GM12878 (cell line): ENCODE measurements at regions not wholly inside any gene's neighbourhood (a gene's known extent, or its start where the extent isn't known, plus 50 kb on each side); places are given as distances from the start of the nearest gene placed in this dataset.
"Not testable (repeated sequence)": the region's sequence is repeated elsewhere in the genome, so short reads cannot be mapped to it uniquely, and the experiment has no call there.

Source experiments
- ATAC-seq: fragments of 200-7000 bp; cut with Tn5 transposase; 3 replicates; pipeline ENCODE4 v1.9.1; 2020; ENCODE audit warnings: mild to moderate bottlenecking, moderate library complexity
- BruUV-seq: library from RNA; stranded (reverse); fragments of 400-500 nt; replicated peaks from 2 replicates; lab custom pipeline; 2021; lab: Mats Ljungman, UMichigan
- CTCF ChIA-PET: fragments of 300-600 bp; sonication (Branson Sonifier 250); formaldehyde crosslinking; extraction: SDS; loops from one replicate; lab custom pipeline; 2021; ENCODE audit warnings: inconsistent platforms; lab: Yijun Ruan, JAX
- POLR2A ChIA-PET: fragments of 350-600 bp; formaldehyde crosslinking; extraction: SDS; loops from one replicate; lab custom pipeline; 2021; ENCODE audit warnings: inconsistent platforms; lab: Charles Lee
- RAD21 ChIA-PET: fragments of 300-600 bp; sonication (Branson Sonifier 250); formaldehyde crosslinking; loops from one replicate; lab custom pipeline; 2023; ENCODE audit warnings: antibody characterized with exemption; ENCODE audit not compliant: unreplicated experiment; lab: Charles Lee
- SMC1A ChIA-PET: fragments of 300-600 bp; sonication (Branson Sonifier 250); formaldehyde crosslinking; loops from one replicate; lab custom pipeline; 2023; ENCODE audit not compliant: unreplicated experiment, uncharacterized antibody; lab: Charles Lee
- DNase-seq: peaks from one replicate; pipeline ENCODE4 v3.0.0-alpha.2; 2011; ENCODE audit warnings: low read depth, low spot score
- FAIRE-seq: peaks from 3 replicates; lab custom pipeline; 2011; peaks lifted over from hg19 to GRCh38; lab: Jason Lieb, UNC
- H2AFZ ChIP-seq: 2 replicates; pipeline ENCODE4 v1.6.0; 2011; ENCODE audit warnings: low read depth, low read length, control low read depth; ENCODE audit not compliant: control insufficient read depth
- H3K27ac ChIP-seq: 2 replicates; pipeline ENCODE4 v1.5.1; 2011; ENCODE audit warnings: control low read depth; ENCODE audit not compliant: control insufficient read depth, insufficient read depth
- H3K27me3 ChIP-seq, 2 experiments: replicated peaks in 1 of 2; 2 replicates each; pipeline versions ENCODE4 v1.6.0 to v1.6.1; 2011; ENCODE audit warnings: low read length in 1 of 2; ENCODE audit not compliant: control insufficient read depth in 2 of 2, insufficient read depth in 2 of 2
- H3K36me3 ChIP-seq, 2 experiments: 2 replicates each; pipeline ENCODE4 v1.5.1; 2011; ENCODE audit warnings: low read length in 1 of 2; ENCODE audit not compliant: control insufficient read depth in 2 of 2, insufficient read depth in 2 of 2
- H3K4me1 ChIP-seq: 2 replicates; pipeline ENCODE4 v1.6.1; 2011; ENCODE audit warnings: mild to moderate bottlenecking, low read length, moderate library complexity, mixed read lengths; ENCODE audit not compliant: control insufficient read depth, insufficient read depth
- H3K4me2 ChIP-seq: 2 replicates; pipeline ENCODE4 v1.6.0; 2011; ENCODE audit warnings: control low read depth; ENCODE audit not compliant: control insufficient read depth, insufficient read depth
- H3K4me3 ChIP-seq: fragments of 200-600 bp; sonication (generic); 2 replicates; pipeline ENCODE4 v1.5.1; 2016
- H3K79me2 ChIP-seq: 2 replicates; pipeline ENCODE4 v1.6.0; 2011; ENCODE audit warnings: low read length; ENCODE audit not compliant: control insufficient read depth, insufficient read depth
- H3K9ac ChIP-seq: 2 replicates; pipeline ENCODE4 v1.8.0; 2011; ENCODE audit warnings: low read length, control low read depth, mixed read lengths; ENCODE audit not compliant: control insufficient read depth, insufficient read depth
- H3K9me3 ChIP-seq: replicated peaks from 3 replicates; pipeline ENCODE4 v1.5.1; 2011; ENCODE audit warnings: mild to moderate bottlenecking, low read length; ENCODE audit not compliant: control insufficient read depth, insufficient read depth
- H4K20me1 ChIP-seq: 2 replicates; pipeline ENCODE4 v1.6.0; 2011; ENCODE audit not compliant: control insufficient read depth, insufficient read depth
- DPF2 ChIP-seq: fragments of 450-650 bp; IDR thresholded peaks from 2 replicates; pipeline ENCODE4 v1.6.1; 2017; ENCODE audit warnings: mild to moderate bottlenecking
- KAT2A ChIP-seq: conservative IDR thresholded peaks from 2 replicates; pipeline ENCODE4 v1.6.1; 2011; ENCODE audit warnings: low read depth, low read length; ENCODE audit not compliant: control insufficient read depth
- MEF2A ChIP-seq: IDR thresholded peaks from 2 replicates; pipeline ENCODE4 v1.6.1; 2011; ENCODE audit warnings: low read depth, mild to moderate bottlenecking, low read length, moderate library complexity; ENCODE audit not compliant: insufficient read depth
- NFIC ChIP-seq: IDR thresholded peaks from 2 replicates; pipeline ENCODE4 v1.6.1; 2012; ENCODE audit warnings: low read depth, mild to moderate bottlenecking, inconsistent platforms, low read length, moderate library complexity
- RAD21 ChIP-seq: IDR thresholded peaks from 2 replicates; pipeline ENCODE4 v1.6.1; 2011; ENCODE audit warnings: mild to moderate bottlenecking, low read depth, low read length, moderate library complexity; ENCODE audit not compliant: insufficient read depth
- TAF1 ChIP-seq: IDR thresholded peaks from 2 replicates; pipeline ENCODE4 v1.6.1; 2011; ENCODE audit warnings: mild to moderate bottlenecking, low read depth, low read length, borderline replicate concordance
- TCF3 ChIP-seq: IDR thresholded peaks from 2 replicates; pipeline ENCODE4 v1.6.1; 2012; ENCODE audit warnings: low read depth, mild to moderate bottlenecking, low read length, borderline replicate concordance; ENCODE audit not compliant: insufficient read depth
- ZNF24 ChIP-seq: fragments of 450-650 bp; IDR thresholded peaks from 2 replicates; pipeline ENCODE4 v1.6.1; 2017; ENCODE audit warnings: antibody characterized with exemption, mild to moderate bottlenecking
- WGBS: methylation state at CpG from one replicate; pipeline ENCODE4 v1.1.6; 2016; ENCODE audit warnings: low lambda C conversion rate; ENCODE audit not compliant: insufficient replicate concordance, insufficient coverage; ENCODE audit errors: missing lambda C conversion rate; 5-methylcytosine and 5-hydroxymethylcytosine counted together
- in situ Hi-C: fragments of 300-500 bp; cut with MboI; formaldehyde crosslinking; loops from 9 replicates; pipeline ENCODE4 v1.14.3; 2018; ENCODE audit warnings: mixed read lengths
- intact Hi-C: fragments of 100-400 bp; cut with micrococcal nuclease; formaldehyde crosslinking; loops from one replicate; pipeline ENCODE4 v1.14.2; 2022; ENCODE audit not compliant: unreplicated experiment

DNA sequence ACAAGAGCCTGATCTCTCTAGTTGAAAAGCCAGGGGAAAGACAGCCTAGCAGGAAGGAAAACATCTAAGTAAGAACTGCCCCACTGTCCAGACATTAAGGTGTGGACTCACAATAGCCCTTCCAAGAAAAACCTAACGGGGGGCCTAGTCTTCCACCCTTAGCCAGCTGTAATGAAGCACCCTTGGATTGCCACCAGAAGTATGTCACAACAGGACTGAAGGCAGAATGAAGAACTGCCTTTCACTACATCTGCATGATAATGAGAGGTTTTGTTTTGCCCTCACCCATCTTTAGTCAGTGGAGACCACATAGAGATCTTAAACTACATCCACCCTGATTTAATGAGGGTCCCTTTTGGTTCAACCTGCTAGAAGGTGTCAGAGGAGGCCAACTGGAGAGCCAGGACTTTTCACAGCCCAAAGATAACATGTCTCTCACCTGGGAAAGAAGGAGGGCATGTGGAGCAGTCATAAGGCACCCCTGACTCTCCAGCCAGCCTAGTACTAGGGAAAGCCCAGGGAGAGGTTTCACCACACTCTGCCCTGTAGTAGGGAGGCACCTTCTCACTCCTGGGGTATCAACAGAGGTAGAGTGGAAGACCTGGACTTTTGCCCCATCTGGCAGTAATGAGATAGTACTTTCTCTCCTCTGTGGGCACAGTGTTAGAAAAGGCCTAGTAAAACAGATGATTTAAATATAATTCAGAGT, 1017.4 kb upstream of the MANEA start:
- DNase-seq (no peak), FAIRE-seq (no peak)
- H3K36me3 ChIP-seq = no peaks in the 10 kb centered on the region
- ChIA-PET CTCF (no interaction called here), SMC1A (no interaction called here), RAD21 (no interaction called here)
- no peaks in the 10 kb centered on the region for H3K4me1 ChIP-seq
- no peak overlapping the region for H3K27ac ChIP-seq
- intact Hi-C loops (no loop called here), in situ Hi-C loops (no loop called here)
- 0% methylated on average over 1 of the region's 1 CpG for WGBS
- H4K20me1 ChIP-seq = no peaks in the 10 kb centered on the region
- H3K9ac ChIP-seq = no peak overlapping the region
- TF ChIP-seq MEF2A (no peak), TAF1 (no peak), TCF3 (no peak), KAT2A (no peak), NFIC (no peak), RAD21 (no peak), DPF2 (no peak), ZNF24 (no peak)
- TF ChIP-seq, all 136 proteins: peak for 0
- no peak overlapping the region for H3K4me3 ChIP-seq
- H2AFZ ChIP-seq = no peak overlapping the region
- H3K79me2 ChIP-seq = no peaks in the 10 kb centered on the region
- BruUV-seq = no TSS peak
- no peaks in the 10 kb centered on the region for H3K27me3 ChIP-seq
- POLR2A ChIA-PET = no interaction called here
- ATAC-seq = no peak
- no peak overlapping the region for H3K4me2 ChIP-seq
- no peaks in the 10 kb centered on the region for H3K9me3 ChIP-seq

- BruUV-seq, H3K9me3 ChIP-seq, H3K9ac ChIP-seq, H2AFZ ChIP-seq, H3K79me2 ChIP-seq, DNase-seq, SMC1A ChIA-PET, H3K4me1 ChIP-seq, in situ Hi-C loops, POLR2A ChIA-PET, FAIRE-seq, H3K36me3 ChIP-seq, ATAC-seq, H3K4me2 ChIP-seq, H4K20me1 ChIP-seq, H3K27me3 ChIP-seq, CTCF ChIA-PET, H3K27ac ChIP-seq, H3K4me3 ChIP-seq, intact Hi-C loops, RAD21 ChIA-PET: not testable (repeated sequence)
- WGBS = 47% methylated on average over 10 of the region's 11 CpGs
These were observed 1020.1 kb upstream of the MANEA start for GRCh38 chr6:94557207-94557606.
